ENCODE measurements at regions not wholly inside any gene's neighbourhood (a gene's known extent, or its start where the extent isn't known, plus 50 kb on each side); places are given as distances from the start of the nearest gene placed in this dataset.
"Not testable (repeated sequence)": the region's sequence is repeated elsewhere in the genome, so short reads cannot be mapped to it uniquely, and the experiment has no call there.

- DNase-seq = peak; percentile 61
Observed at GRCh38 chr1:25020851-25021590, 90.9 kb upstream of the RUNX3 start.

- no peak for DNase-seq
Observed at GRCh38 chr1:25020173-25020845, 90.2 kb upstream of the RUNX3 start.

- no peak for DNase-seq
Observed at GRCh38 chr1:25019337-25020172, 89.5 kb upstream of the RUNX3 start.

GRCh38 chr1:25018943-25019336 lies 88.9 kb upstream of the RUNX3 start:
- DNase-seq = no peak

GRCh38 chr1:25018110-25018735 lies 88.1 kb upstream of the RUNX3 start:
- no peak for DNase-seq

- no peak for DNase-seq
Observed at GRCh38 chr1:25017436-25018109, 87.5 kb upstream of the RUNX3 start.

GRCh38 chr1:25012966-25013962 lies 83.2 kb upstream of the RUNX3 start:
- DNase-seq = no peak

- DNase-seq = no peak
Observed at GRCh38 chr1:25011943-25012638, 82.0 kb upstream of the RUNX3 start.

GRCh38 chr1:25011275-25011674 lies 81.2 kb upstream of the RUNX3 start:
- no peak for DNase-seq

- peak; percentile 68 for DNase-seq
Observed at GRCh38 chr1:25009671-25010262, 79.7 kb upstream of the RUNX3 start.

GRCh38 chr1:25008192-25008485 lies 78.1 kb upstream of the RUNX3 start:
- no peak for DNase-seq

GRCh38 chr1:25007390-25008191 lies 77.5 kb upstream of the RUNX3 start:
- DNase-seq = not testable (repeated sequence)

- DNase-seq = no peak
Observed at GRCh38 chr1:25006770-25007169, 76.7 kb upstream of the RUNX3 start.

- no peak for DNase-seq
Observed at GRCh38 chr1:25004355-25004754, 74.3 kb upstream of the RUNX3 start.

- peak; percentile 69 for DNase-seq
Observed at GRCh38 chr1:25003457-25004190, 73.5 kb upstream of the RUNX3 start.

- no peak for DNase-seq
Observed at GRCh38 chr1:25003000-25003399, 72.9 kb upstream of the RUNX3 start.

GRCh38 chr1:25001125-25001915 lies 71.2 kb upstream of the RUNX3 start:
- DNase-seq = peak; percentile 58

GRCh38 chr1:24999906-25000305 lies 69.8 kb upstream of the RUNX3 start:
- DNase-seq = no peak

Data from stimulated activated CD8-positive, alpha-beta memory T cell treated with anti-CD3 and anti-CD28 coated beads, Interleukin-4, amount 100 ng/mL, for 48 hours (primary cell).